Common myeloid progenitor, CD34-positive (primary cell): ENCODE measurements at regions not wholly inside any gene's neighbourhood (a gene's known extent, or its start where the extent isn't known, plus 50 kb on each side); places are given as distances from the start of the nearest gene placed in this dataset.

Experiments
- CTCF ChIA-PET: fragments of 350-600 bp; sonication (Branson Sonifier 250); formaldehyde crosslinking; loops from one replicate; lab custom pipeline; 2021; ENCODE audit warnings: antibody characterized with exemption; lab: Charles Lee
- POLR2A ChIA-PET: fragments of 350-600 bp; sonication (Branson Sonifier 250); formaldehyde crosslinking; loops from one replicate; lab custom pipeline; 2021; ENCODE audit warnings: antibody characterized with exemption; lab: Charles Lee
- DNase-seq, 3 donors: peaks; one replicate each; pipeline versions ENCODE4 v3.0.0 to v3.0.0-alpha.2; 2013
- H3K27ac ChIP-seq, 2 experiments: 1 replicate in 1 of 2; 2 replicates in 1 of 2; pipeline ENCODE4 v1.7.0; 2013; ENCODE audit warnings: inconsistent platforms in 2 of 2, low read length in 2 of 2, mild to moderate bottlenecking in 2 of 2, low read depth in 1 of 2, moderate library complexity in 1 of 2; ENCODE audit not compliant: severe bottlenecking in 2 of 2, insufficient read depth in 1 of 2, poor library complexity in 1 of 2
- H3K27me3 ChIP-seq, 5 experiments: replicated peaks in 2 of 5; 1 replicate in 3 of 5; 2 replicates in 2 of 5; pipeline versions ENCODE4 v1.6.1 to v1.7.0; 2013; ENCODE audit warnings: low read length in 4 of 5, mild to moderate bottlenecking in 2 of 5, moderate library complexity in 2 of 5, inconsistent platforms in 1 of 5; ENCODE audit not compliant: insufficient read depth in 5 of 5, control insufficient read depth in 4 of 5
- H3K36me3 ChIP-seq, 4 experiments: 1 replicate in 2 of 4; 2 replicates in 2 of 4; pipeline versions ENCODE4 v1.6.1 to v1.7.0; 2013; ENCODE audit warnings: low read length in 3 of 4, control low read depth in 1 of 4, mild to moderate bottlenecking in 1 of 4; ENCODE audit not compliant: control insufficient read depth in 4 of 4, insufficient read depth in 4 of 4
- H3K4me1 ChIP-seq, 4 experiments: 1 replicate in 3 of 4; 2 replicates in 1 of 4; pipeline versions ENCODE4 v1.6.1 to v1.7.1; 2013; ENCODE audit warnings: low read length in 3 of 4, mild to moderate bottlenecking in 3 of 4, control low read depth in 1 of 4, inconsistent platforms in 1 of 4, moderate library complexity in 1 of 4; ENCODE audit not compliant: control insufficient read depth in 4 of 4, insufficient read depth in 4 of 4; ENCODE audit errors: control extremely low read depth in 1 of 4
- H3K4me3 ChIP-seq, 7 experiments: 1 replicate in 4 of 7; 2 replicates in 3 of 7; pipeline versions ENCODE4 v1.5.1 to v1.7.0; 2013; ENCODE audit warnings: mild to moderate bottlenecking in 7 of 7, low read length in 6 of 7, moderate library complexity in 6 of 7, inconsistent platforms in 2 of 7, low read depth in 2 of 7, control low read depth in 1 of 7; ENCODE audit not compliant: insufficient read depth in 4 of 7, control insufficient read depth in 1 of 7; ENCODE audit errors: extremely low read depth in 1 of 7
- H3K9me3 ChIP-seq, 5 experiments: 1 replicate in 4 of 5; 2 replicates in 1 of 5; pipeline versions ENCODE4 v1.6.1 to v1.7.1; 2013; ENCODE audit warnings: low read length in 4 of 5, mild to moderate bottlenecking in 2 of 5, inconsistent platforms in 1 of 5, low read depth in 1 of 5, moderate library complexity in 1 of 5; ENCODE audit not compliant: control insufficient read depth in 4 of 5, insufficient read depth in 2 of 5; ENCODE audit errors: control extremely low read depth in 1 of 5
- WGBS: methylation state at CpG from one replicate; pipeline ENCODE4 v1.1.5; 2013; ENCODE audit not compliant: insufficient coverage; 5-methylcytosine and 5-hydroxymethylcytosine counted together

GRCh38 chr2:172673056-172673683, 62.5 kb upstream of the RAPGEF4 start:
- 93% methylated on average over 2 of the region's 6 CpGs for WGBS
- H3K36me3 ChIP-seq, result no peaks in the 10 kb centered on the region
- ChIA-PET POLR2A (no interaction called here), CTCF (interaction anchor here (1.0 to 3.0 kb wide), 7 partner anchors 10 to 84 kb away, joined by 3 to 10 read pairs (median 4); no protein-coding TSS in a partner anchor)
- H3K27ac ChIP-seq, result no peak overlapping the region
- DNase-seq, result no peak
- peaks cover 0 to 6% (median 3%) of the 10 kb centered on the region in 4 experiments for H3K4me1 ChIP-seq
- H3K4me3 ChIP-seq, result no peak overlapping the region
- H3K9me3 ChIP-seq, result peaks cover 0 to 18% (median 4%) of the 10 kb centered on the region in 5 experiments
- peaks cover 0 to 28% (median 11%) of the 10 kb centered on the region in 5 experiments for H3K27me3 ChIP-seq

- DNase-seq, result peak; percentile 40 to 55 (median 41)
- Histone ChIP-seq H3K36me3 (no peaks in the 10 kb centered on the region), H3K4me3 (peak overlapping the region in 4 of 7 experiments; percentile 3 to 37 (median 26)), H3K9me3 (peaks cover 0 to 18% (median 4%) of the 10 kb centered on the region in 5 experiments), H3K27me3 (peaks cover 0 to 32% (median 11%) of the 10 kb centered on the region in 5 experiments), H3K27ac (no peak overlapping the region), H3K4me1 (peaks cover 0 to 6% (median 3%) of the 10 kb centered on the region in 4 experiments)
- WGBS, result 56% methylated on average over 35 of the region's 39 CpGs
- ChIA-PET POLR2A (interaction anchor here (0.6 kb wide), 1 partner anchor 51 kb away, joined by 3 read pairs; no protein-coding TSS in a partner anchor), CTCF (interaction anchor here (0.6 to 3.0 kb wide), 11 partner anchors 9 to 87 kb away, joined by 3 to 10 read pairs (median 3); no protein-coding TSS in a partner anchor)
These were observed 61.3 kb upstream of the RAPGEF4 start for GRCh38 chr2:172674034-172674967.

- H3K36me3 ChIP-seq, result no peaks in the 10 kb centered on the region
- DNase-seq, result no peak
- ChIA-PET POLR2A (interaction anchor here (0.6 kb wide), 1 partner anchor 52 kb away, joined by 3 read pairs; no protein-coding TSS in a partner anchor), CTCF (interaction anchor here (1.1 to 3.0 kb wide), 7 partner anchors 8 to 87 kb away, joined by 3 to 10 read pairs (median 5); no protein-coding TSS in a partner anchor)
- peaks cover 0 to 29% (median 9%) of the 10 kb centered on the region in 5 experiments for H3K27me3 ChIP-seq
- no peak overlapping the region for H3K27ac ChIP-seq
- WGBS, result 51% methylated on average over 3 of the region's 3 CpGs
- H3K4me3 ChIP-seq, result no peak overlapping the region
- H3K9me3 ChIP-seq, result peaks cover 0 to 18% (median 4%) of the 10 kb centered on the region in 5 experiments
- H3K4me1 ChIP-seq, result peaks cover 0 to 6% (median 3%) of the 10 kb centered on the region in 4 experiments
These were observed 60.7 kb upstream of the RAPGEF4 start for GRCh38 chr2:172674968-172675303.

GRCh38 chr2:172677363-172677762, 58.3 kb upstream of the RAPGEF4 start:
- no peak for DNase-seq
- Histone ChIP-seq H3K4me1 (peaks cover 0 to 6% (median 3%) of the 10 kb centered on the region in 4 experiments), H3K27me3 (peaks cover 0 to 24% (median 6%) of the 10 kb centered on the region in 5 experiments), H3K4me3 (no peak overlapping the region), H3K9me3 (peaks cover 0 to 18% (median 4%) of the 10 kb centered on the region in 5 experiments), H3K27ac (no peak overlapping the region), H3K36me3 (no peaks in the 10 kb centered on the region)
- ChIA-PET CTCF (no interaction called here), POLR2A (no interaction called here)

GRCh38 chr2:172680436-172681068, 55.1 kb upstream of the RAPGEF4 start:
- no peaks in the 10 kb centered on the region for H3K4me1 ChIP-seq
- WGBS, result no CpG with 5 or more reads among the region's 2 CpGs
- H3K4me3 ChIP-seq, result no peak overlapping the region
- H3K9me3 ChIP-seq, result peaks cover 0 to 10% (median 2%) of the 10 kb centered on the region in 5 experiments
- peaks cover 0 to 10% (median 4%) of the 10 kb centered on the region in 5 experiments for H3K27me3 ChIP-seq
- CTCF ChIA-PET, result interaction anchor here (1.4 kb wide), 1 partner anchor 86 kb away, joined by 3 read pairs; no protein-coding TSS in a partner anchor
- no peak for DNase-seq
- POLR2A ChIA-PET, result no interaction called here
- no peak overlapping the region for H3K27ac ChIP-seq
- H3K36me3 ChIP-seq, result no peaks in the 10 kb centered on the region

GRCh38 chr2:172685467-172685866, 50.2 kb upstream of the RAPGEF4 start:
- ChIA-PET CTCF (no interaction called here), POLR2A (no interaction called here)
- Histone ChIP-seq H3K36me3 (no peaks in the 10 kb centered on the region), H3K4me3 (no peak overlapping the region), H3K9me3 (peaks cover 0 to 3% (median 2%) of the 10 kb centered on the region in 5 experiments), H3K27ac (no peak overlapping the region), H3K4me1 (no peaks in the 10 kb centered on the region), H3K27me3 (peaks cover 0 to 21% (median 2%) of the 10 kb centered on the region in 5 experiments)
- WGBS, result 98% methylated on average over 4 of the region's 4 CpGs
- no peak for DNase-seq
